ENCODE measurements at regions not wholly inside any gene's neighbourhood (a gene's known extent, or its start where the extent isn't known, plus 50 kb on each side); places are given as distances from the start of the nearest gene placed in this dataset.
A peak's percentile ranks its signal among the peaks of the same experiment; 100 is the strongest.
"Not testable (repeated sequence)": the region's sequence is repeated elsewhere in the genome, so short reads cannot be mapped to it uniquely, and the experiment has no call there.

- no peak for DNase-seq (ENCODE audit: low spot score)
- ATAC-seq: no peak
Observed at GRCh38 chr3:167106456-167106855, 273.6 kb downstream of the ZBBX start.

GRCh38 chr3:167102071-167102470, 278.0 kb downstream of the ZBBX start:
- peak; percentile 53 for ATAC-seq

GRCh38 chr3:167100651-167101050, 279.4 kb downstream of the ZBBX start:
- DNase-seq (ENCODE audit: low spot score) (no peak), ATAC-seq (no peak)

More at GRCh38 chr3:167102071-167102470, 278.0 kb downstream of the ZBBX start:
- no peak for DNase-seq (ENCODE audit: low spot score)

- ATAC-seq (no peak), DNase-seq (ENCODE audit: low spot score) (no peak)
Observed at GRCh38 chr3:167100200-167100599, 279.9 kb downstream of the ZBBX start.

GRCh38 chr3:167095976-167096375, 284.1 kb downstream of the ZBBX start:
- no peak for ATAC-seq
- DNase-seq (ENCODE audit: low spot score): no peak

- no peak for ATAC-seq
- DNase-seq (ENCODE audit: low spot score): no peak
Observed at GRCh38 chr3:167094632-167095031, 285.5 kb downstream of the ZBBX start.

- no peak for DNase-seq (ENCODE audit: low spot score)
- no peak for ATAC-seq
Observed at GRCh38 chr3:167091226-167091625, 288.9 kb downstream of the ZBBX start.

- no peak for DNase-seq (ENCODE audit: low spot score)
- no peak for ATAC-seq
Observed at GRCh38 chr3:167084545-167084944, 295.6 kb downstream of the ZBBX start.

- DNase-seq (ENCODE audit: low spot score): no peak
- no peak for ATAC-seq
Observed at GRCh38 chr3:167078070-167078622, 302.0 kb downstream of the ZBBX start.

GRCh38 chr3:167067787-167068161, 312.3 kb downstream of the ZBBX start:
- DNase-seq (ENCODE audit: low spot score): no peak
- ATAC-seq: peak; percentile 19

- peak; percentile 70 for ATAC-seq
- DNase-seq (ENCODE audit: low spot score): no peak
Observed at GRCh38 chr3:167066977-167067786, 312.9 kb downstream of the ZBBX start.

GRCh38 chr3:167057581-167057980, 322.5 kb downstream of the ZBBX start:
- DNase-seq (ENCODE audit: low spot score): no peak
- ATAC-seq: no peak

- ATAC-seq: no peak
- DNase-seq (ENCODE audit: low spot score): no peak
Observed at GRCh38 chr3:167054926-167055325, 325.2 kb downstream of the ZBBX start.

- DNase-seq (ENCODE audit: low spot score) (no peak), ATAC-seq (no peak)
Observed at GRCh38 chr3:167051421-167051820, 328.7 kb downstream of the ZBBX start.

GRCh38 chr3:167033866-167034265, 346.2 kb downstream of the ZBBX start:
- no peak for ATAC-seq
- no peak for DNase-seq (ENCODE audit: low spot score)

GRCh38 chr3:167032267-167032876, 347.7 kb downstream of the ZBBX start:
- ATAC-seq (peak; percentile 73), DNase-seq (ENCODE audit: low spot score) (no peak)

GRCh38 chr3:167031364-167032049, 348.6 kb downstream of the ZBBX start:
- no peak for DNase-seq (ENCODE audit: low spot score)
- no peak for ATAC-seq

GRCh38 chr3:167030082-167030725, 349.9 kb downstream of the ZBBX start:
- DNase-seq (ENCODE audit: low spot score) (no peak), ATAC-seq (no peak)

GRCh38 chr3:167019503-167019902, 360.6 kb downstream of the ZBBX start:
- ATAC-seq: not testable (repeated sequence)

GRCh38 chr3:167018591-167019111, 361.4 kb downstream of the ZBBX start:
- not testable (repeated sequence) for DNase-seq (ENCODE audit: low spot score); ATAC-seq

More at GRCh38 chr3:167019503-167019902, 360.6 kb downstream of the ZBBX start:
- DNase-seq (ENCODE audit: low spot score): not testable (repeated sequence)

GRCh38 chr3:167012691-167013090, 367.4 kb downstream of the ZBBX start:
- no peak for ATAC-seq
- no peak for DNase-seq (ENCODE audit: low spot score)

All from left lobe of liver (tissue), 2 donors.